NCI-H460 (cell line): ENCODE measurements at regions not wholly inside any gene's neighbourhood (a gene's known extent, or its start where the extent isn't known, plus 50 kb on each side); places are given as distances from the start of the nearest gene placed in this dataset.

Experiments
- DNase-seq: peaks from one replicate; pipeline ENCODE4 v3.0.0-alpha.2; 2016; ENCODE audit warnings: low read depth; ENCODE audit errors: extremely low read depth

DNA sequence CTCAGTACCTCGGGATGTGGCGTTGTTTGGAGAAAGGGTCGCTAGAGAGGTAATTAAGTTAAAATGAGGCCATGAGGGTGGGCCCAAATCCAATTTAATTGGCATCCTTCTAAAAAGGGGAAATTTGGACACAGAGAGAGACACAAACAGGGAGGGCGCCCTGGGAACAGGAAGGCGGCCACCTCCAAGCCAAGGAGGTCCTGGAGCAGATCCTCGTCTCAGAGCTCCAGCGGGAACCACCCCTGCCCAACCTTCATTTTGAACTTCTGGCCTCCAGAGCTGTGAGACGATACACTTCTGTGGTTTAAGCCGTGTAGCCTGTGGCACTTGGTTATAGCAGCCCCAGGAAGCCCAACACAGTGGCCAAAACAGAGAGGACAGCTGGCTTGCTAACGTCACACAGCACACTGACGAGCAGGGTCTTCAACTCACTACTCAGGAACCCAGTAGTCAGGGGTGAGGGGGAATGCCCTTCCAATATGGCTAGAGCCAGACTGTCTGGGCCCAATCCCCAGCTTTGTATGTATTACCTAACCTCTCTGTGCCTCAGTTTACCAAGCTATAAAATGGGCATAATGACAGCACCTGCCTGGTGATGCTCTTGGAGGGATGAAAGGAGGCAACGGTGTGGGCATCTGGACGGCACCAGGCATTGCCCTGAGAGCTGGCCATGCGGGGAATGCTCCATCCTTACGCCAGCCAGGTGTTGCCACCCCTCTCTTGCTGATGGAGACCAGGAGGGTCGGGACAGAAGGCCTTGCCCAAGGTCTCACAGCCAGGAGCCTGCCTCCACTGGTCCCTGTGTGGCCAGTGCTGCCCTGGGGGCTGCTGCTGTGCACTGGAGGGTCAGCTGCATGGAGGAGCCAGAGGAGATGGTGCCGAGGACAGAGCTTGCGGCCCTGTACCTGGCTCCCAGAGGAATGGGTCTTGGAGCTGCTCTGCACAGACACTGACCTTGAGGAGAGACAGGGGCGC, 53.3 kb upstream of the LINC01488 start:
- DNase-seq: no peak

DNA sequence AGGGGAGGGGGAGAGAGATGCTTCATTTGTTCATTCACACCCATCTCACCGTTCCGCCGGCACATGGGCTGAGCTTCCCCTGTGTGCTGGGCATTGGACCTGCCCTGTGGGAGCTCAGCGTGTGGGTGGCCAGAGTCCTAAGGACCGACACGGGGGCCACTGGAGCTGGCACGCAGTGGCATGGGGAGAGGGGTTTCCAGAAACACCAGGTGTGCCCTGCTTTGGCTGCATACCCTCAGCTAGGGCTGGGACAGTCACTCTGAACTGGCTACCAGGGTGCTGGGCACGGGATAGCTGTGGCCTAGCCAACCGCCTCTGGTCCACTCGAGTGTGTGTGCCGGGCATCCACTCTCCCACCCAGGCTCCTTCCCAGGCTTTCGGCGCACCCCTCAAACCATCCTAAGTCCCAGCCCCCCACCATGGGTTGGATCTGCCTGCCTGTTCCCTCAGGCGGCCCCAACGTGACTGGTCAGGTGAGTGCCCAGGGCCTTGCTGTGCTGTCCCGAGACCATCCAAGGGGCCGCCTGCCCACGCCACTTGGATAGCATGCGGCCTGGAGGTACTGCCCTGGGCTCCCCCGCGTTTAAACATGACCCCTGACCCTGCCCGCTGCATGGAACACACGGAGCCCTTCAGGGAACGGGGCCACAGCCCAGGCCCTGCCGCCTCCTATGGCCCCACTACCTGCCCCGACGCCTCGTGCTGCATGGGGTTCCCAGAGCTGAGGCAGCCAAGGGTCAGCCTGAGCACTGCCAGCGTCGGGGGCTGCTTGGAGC, 51.6 kb upstream of the LINC01488 start:
- no peak for DNase-seq

DNA sequence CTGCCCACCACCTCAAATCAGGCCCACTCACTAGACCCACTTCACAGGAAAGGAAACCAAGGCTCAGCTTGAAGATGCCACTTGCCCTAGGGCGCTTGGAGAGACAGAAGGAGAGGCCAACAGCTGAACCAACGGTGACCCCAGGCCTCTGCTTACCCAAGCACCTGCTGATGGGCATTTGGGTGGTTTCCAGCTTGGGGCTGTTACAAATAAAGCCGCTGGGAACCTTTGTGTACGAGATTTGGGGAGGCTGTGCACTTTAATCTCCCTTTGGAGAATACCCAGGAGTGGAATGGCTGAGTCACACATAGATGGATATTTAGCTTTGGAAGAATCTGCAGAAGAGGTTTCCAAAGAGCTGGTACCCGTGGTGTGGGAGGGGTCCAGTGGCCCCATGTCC, 50.9 kb upstream of the LINC01488 start:
- no peak for DNase-seq

DNA sequence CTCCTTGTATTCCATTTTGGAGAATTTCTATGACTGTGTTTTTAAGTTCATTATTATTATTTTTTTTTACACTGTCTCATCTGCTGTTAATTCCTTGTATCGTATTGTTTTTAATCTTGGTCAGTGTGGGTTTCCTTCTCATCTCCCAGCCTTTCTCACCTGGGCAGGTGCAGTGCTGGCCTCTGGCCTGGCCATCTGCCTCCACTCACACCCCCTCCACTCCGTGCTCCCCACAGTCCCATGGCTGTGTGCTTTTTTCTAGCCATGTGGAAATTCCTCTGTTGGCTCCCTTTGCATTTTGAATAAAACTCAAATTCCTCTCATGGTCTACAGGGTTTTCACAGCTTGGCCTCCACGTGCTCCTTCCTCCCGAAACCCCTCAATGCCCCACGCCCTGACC, 50.3 kb upstream of the LINC01488 start:
- no peak for DNase-seq
